Muscle layer of duodenum (tissue), 2 donors: ENCODE measurements at regions not wholly inside any gene's neighbourhood (a gene's known extent, or its start where the extent isn't known, plus 50 kb on each side); places are given as distances from the start of the nearest gene placed in this dataset.

Experiments used
- H3K27ac ChIP-seq: one replicate; pipeline ENCODE4 v1.7.0; 2013; ENCODE audit warnings: mild to moderate bottlenecking, low read length
- H3K27me3 ChIP-seq: one replicate; pipeline ENCODE4 v1.7.0; 2013; ENCODE audit warnings: low read depth, mild to moderate bottlenecking, control low read depth, low read length
- H3K36me3 ChIP-seq, 2 donors: one replicate each; pipeline ENCODE4 v1.7.0; 2013; ENCODE audit warnings: low read length in 2 of 2, control low read depth in 1 of 2, mild to moderate bottlenecking in 1 of 2; ENCODE audit not compliant: insufficient read depth in 2 of 2, control insufficient read depth in 1 of 2
- H3K4me1 ChIP-seq, 2 donors: one replicate each; pipeline ENCODE4 v1.7.0; 2013; ENCODE audit warnings: low read length in 2 of 2, mild to moderate bottlenecking in 2 of 2, control low read depth in 1 of 2, moderate library complexity in 1 of 2; ENCODE audit not compliant: insufficient read depth in 2 of 2, control insufficient read depth in 1 of 2
- H3K4me3 ChIP-seq, 2 donors: one replicate each; pipeline ENCODE4 v1.7.0; 2013; ENCODE audit warnings: low read length in 2 of 2, low read depth in 1 of 2, mild to moderate bottlenecking in 1 of 2
- H3K9me3 ChIP-seq, 2 donors: one replicate each; pipeline ENCODE4 v1.7.0; 2013; ENCODE audit warnings: low read length in 2 of 2, control low read depth in 1 of 2, mild to moderate bottlenecking in 1 of 2; ENCODE audit not compliant: control insufficient read depth in 1 of 2
- donor health status: healthy.

DNA sequence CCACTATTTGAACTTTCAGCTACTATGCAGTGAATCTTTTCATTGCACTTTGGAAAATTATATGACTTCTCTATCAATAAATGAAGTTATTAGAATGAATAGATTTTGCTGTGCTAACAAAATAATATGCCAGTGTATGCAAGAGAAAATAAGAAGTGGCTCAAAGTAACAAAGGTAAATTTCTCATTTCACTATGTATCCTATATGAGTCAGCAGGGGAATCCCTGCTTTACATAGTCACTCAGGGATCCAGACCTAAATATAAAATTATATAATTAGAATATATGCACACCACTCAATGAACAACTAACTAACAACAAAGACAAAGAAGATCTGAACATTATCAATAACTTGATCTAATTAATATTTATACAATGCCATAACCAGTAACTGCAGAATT lies 390.8 kb upstream of the IRAK1BP1 start:
- Histone ChIP-seq H3K4me3 (no peak overlapping the region), H3K9me3 (no peaks in the 10 kb centered on the region), H3K27ac (no peak overlapping the region), H3K4me1 (no peaks in the 10 kb centered on the region), H3K36me3 (no peaks in the 10 kb centered on the region), H3K27me3 (no peaks in the 10 kb centered on the region)

DNA sequence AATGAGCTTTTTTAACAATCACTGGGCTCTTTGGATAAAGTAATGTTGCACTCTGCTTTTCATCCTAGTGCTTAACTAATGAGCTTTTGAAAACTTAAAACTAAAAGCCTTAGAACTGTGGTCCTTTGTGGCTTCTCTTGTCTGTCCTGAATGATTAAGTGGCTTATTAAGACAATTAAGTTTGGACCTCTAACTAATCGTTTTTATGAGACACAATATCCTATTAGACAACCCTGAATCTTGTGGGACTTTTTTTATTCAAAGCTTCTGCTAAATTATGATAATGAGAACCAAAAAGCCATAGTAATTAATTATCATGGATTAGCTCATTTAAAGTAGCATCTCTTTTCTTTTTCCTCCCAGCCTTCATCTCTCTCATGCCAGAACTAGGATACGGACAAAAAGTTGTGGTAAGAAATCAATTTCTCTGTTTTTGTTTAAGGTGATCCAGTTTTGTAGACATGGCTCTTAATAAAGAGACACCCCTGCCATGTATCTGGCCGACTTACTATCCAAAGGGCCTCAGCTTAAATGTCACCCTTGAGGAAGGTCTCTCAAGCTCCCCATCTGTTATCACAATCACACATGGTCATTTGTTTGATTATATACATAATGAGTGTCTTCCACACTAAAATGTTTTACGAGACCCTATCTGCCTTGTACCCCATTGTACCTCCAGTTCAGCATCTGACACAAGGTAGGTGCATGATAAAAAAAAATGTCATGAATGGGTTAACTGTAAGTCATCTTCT lies 384.4 kb upstream of the IRAK1BP1 start:
- H3K36me3 ChIP-seq = no peaks in the 10 kb centered on the region
- no peak overlapping the region for H3K4me3 ChIP-seq
- no peaks in the 10 kb centered on the region for H3K27me3 ChIP-seq
- no peaks in the 10 kb centered on the region for H3K9me3 ChIP-seq
- no peaks in the 10 kb centered on the region for H3K4me1 ChIP-seq
- H3K27ac ChIP-seq = no peak overlapping the region

DNA sequence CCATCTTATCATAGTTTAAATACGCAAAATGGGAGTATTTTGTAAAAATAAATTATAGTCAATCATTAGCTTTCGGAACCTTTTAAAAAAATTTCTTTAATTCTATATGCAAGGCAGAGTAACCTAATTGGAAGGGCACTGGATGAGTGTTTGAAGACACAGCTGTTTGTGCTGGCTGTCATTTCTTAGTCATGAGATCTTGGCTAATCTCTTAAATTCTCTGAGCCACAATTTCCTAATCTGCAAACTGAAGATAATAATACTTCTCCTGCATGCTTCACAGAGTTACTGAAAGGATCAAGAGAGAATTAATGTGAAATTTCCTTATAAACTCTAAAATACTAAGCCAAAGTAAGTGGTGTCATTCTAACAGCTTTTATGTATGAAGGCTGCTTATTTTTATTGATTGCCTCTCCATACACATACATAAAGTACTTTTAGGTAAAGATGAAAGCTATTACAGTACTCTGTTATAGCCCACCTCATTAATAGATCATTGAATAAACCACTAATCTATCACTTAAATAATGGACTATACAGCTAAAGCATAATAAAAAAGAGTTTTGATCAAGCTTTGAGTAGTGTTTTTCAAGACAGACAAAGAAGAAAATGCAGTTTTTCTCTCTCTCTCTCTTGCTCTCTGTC lies 383.7 kb upstream of the IRAK1BP1 start:
- Histone ChIP-seq H3K27me3 (no peaks in the 10 kb centered on the region), H3K4me3 (no peak overlapping the region), H3K36me3 (no peaks in the 10 kb centered on the region), H3K9me3 (no peaks in the 10 kb centered on the region), H3K4me1 (no peaks in the 10 kb centered on the region), H3K27ac (no peak overlapping the region)

GRCh38 chr6:78484198-78485064 lies 382.9 kb upstream of the IRAK1BP1 start:
- Histone ChIP-seq H3K9me3 (no peaks in the 10 kb centered on the region), H3K27ac (no peak overlapping the region), H3K4me3 (no peak overlapping the region), H3K27me3 (no peaks in the 10 kb centered on the region), H3K4me1 (no peaks in the 10 kb centered on the region), H3K36me3 (no peaks in the 10 kb centered on the region)

DNA sequence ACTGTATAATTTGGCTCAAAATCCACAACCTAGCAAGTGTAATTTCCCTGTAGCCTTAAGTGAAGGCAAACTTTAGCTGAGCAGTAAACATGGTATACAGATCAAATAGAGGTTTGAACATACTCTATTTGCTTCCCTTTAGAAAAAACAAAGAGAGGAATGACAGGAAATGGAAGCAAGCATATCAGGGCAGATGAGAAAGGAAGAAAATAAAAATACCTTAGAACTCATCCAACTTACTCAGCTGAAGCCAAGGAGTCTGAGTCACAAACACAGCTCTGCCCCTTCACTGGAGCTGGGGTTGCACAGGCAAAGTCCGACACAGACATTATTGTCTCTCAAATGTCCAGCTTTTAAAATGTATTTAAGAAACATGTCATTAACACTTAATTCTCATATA lies 379.9 kb upstream of the IRAK1BP1 start:
- Histone ChIP-seq H3K4me3 (no peak overlapping the region), H3K27me3 (no peaks in the 10 kb centered on the region), H3K36me3 (no peaks in the 10 kb centered on the region), H3K4me1 (no peaks in the 10 kb centered on the region), H3K9me3 (no peaks in the 10 kb centered on the region), H3K27ac (no peak overlapping the region)

DNA sequence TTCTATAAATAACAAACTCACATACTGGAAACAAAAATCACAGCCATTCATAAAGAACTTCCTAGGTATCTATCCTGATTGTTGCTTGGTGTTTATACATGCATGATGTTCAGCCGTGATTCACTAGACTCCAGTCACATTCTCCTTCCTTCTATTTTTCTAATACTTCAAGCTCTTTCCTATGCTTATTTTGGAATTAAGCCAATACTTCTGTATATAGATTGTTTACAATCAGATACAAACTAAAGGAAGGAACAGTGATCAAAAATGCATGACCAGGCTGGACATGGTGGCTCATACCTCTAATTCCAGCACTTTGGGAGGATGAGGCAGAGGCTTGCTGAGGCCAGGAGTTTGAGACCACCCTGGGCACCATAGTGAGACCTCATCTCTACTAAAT lies 377.5 kb upstream of the IRAK1BP1 start:
- Histone ChIP-seq H3K27me3 (no peaks in the 10 kb centered on the region), H3K4me1 (no peaks in the 10 kb centered on the region), H3K27ac (no peak overlapping the region), H3K4me3 (no peak overlapping the region), H3K9me3 (no peaks in the 10 kb centered on the region), H3K36me3 (no peaks in the 10 kb centered on the region)

DNA sequence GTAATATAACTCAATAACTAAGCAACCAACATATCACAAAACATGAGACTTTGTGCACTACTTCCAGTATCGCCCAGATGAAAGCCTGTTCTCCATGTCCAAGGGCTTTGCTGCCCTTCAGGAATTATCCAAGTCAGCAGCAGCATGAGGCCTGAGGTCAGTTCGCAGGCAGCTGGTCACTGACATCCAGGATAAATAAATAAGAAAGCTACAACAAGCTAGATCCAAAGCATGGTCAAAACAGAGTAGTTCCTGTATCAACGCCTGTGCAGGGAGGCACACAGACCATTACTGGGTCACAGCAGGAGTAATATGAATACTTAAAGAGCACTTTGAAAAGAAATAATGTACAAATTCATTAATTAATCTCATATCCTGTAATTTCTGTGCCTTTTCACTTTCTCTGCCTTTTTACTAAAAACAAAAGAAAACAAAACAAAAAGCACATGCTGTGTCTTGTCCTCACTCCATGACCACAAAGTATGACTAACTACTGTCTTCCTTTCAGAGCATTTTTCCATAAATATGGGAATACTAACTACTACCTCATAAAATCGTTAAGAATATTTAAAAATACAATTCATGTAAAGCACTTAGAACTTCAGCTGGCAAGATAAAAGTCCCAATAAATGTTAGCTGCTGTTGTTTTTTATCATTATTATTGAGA lies 374.9 kb upstream of the IRAK1BP1 start:
- no peak overlapping the region for H3K27ac ChIP-seq
- no peaks in the 10 kb centered on the region for H3K4me1 ChIP-seq

GRCh38 chr6:78500299-78501089 lies 366.9 kb upstream of the IRAK1BP1 start:
- H3K4me3 ChIP-seq = no peak overlapping the region
- no peaks in the 10 kb centered on the region for H3K27me3 ChIP-seq
- H3K27ac ChIP-seq = no peak overlapping the region
- no peaks in the 10 kb centered on the region for H3K9me3 ChIP-seq
- no peaks in the 10 kb centered on the region for H3K4me1 ChIP-seq
- H3K36me3 ChIP-seq = no peaks in the 10 kb centered on the region

More for the DNA sequence above, 374.9 kb upstream of the IRAK1BP1 start:
- Histone ChIP-seq H3K9me3 (no peaks in the 10 kb centered on the region), H3K4me3 (no peak overlapping the region), H3K27me3 (no peaks in the 10 kb centered on the region), H3K36me3 (no peaks in the 10 kb centered on the region)

DNA sequence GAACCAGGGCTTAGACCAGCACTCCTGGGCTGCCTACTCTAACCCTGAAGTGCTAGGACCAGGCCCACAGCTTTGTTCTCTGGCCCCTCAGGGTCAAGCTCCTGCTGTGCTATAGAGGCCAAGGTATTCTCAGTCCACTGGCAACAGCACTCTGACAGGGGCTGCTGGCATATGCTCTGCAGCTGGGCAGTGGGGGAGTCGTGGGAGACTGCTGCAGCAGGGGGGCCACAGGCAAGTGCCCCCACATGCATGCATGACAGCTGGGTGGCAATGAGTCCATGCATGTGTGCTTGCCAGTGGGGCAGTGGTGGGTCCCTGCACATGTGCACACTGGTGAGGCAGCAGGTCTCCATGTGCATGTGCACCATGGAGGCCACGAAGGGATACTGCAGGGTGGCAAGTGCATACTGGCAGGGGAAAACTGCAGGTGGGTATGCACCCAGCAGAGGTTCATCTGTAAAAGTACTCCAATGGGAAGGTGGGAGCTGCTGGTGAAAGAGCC lies 364.9 kb upstream of the IRAK1BP1 start:
- Histone ChIP-seq H3K4me3 (no peak overlapping the region), H3K27ac (no peak overlapping the region), H3K9me3 (no peaks in the 10 kb centered on the region), H3K27me3 (no peaks in the 10 kb centered on the region), H3K36me3 (no peaks in the 10 kb centered on the region), H3K4me1 (no peaks in the 10 kb centered on the region)

GRCh38 chr6:78505178-78505577 lies 362.2 kb upstream of the IRAK1BP1 start:
- H3K27me3 ChIP-seq = no peaks in the 10 kb centered on the region

More at GRCh38 chr6:78505178-78505577, 362.2 kb upstream of the IRAK1BP1 start:
- Histone ChIP-seq H3K4me1 (no peaks in the 10 kb centered on the region), H3K36me3 (no peaks in the 10 kb centered on the region), H3K27ac (no peak overlapping the region), H3K9me3 (no peaks in the 10 kb centered on the region), H3K4me3 (no peak overlapping the region)
